ENCODE measurements at regions not wholly inside any gene's neighbourhood (a gene's known extent, or its start where the extent isn't known, plus 50 kb on each side); places are given as distances from the start of the nearest gene placed in this dataset.

GRCh38 chr9:22574740-22575139 lies 128.1 kb downstream of the DMRTA1 start:
- TF ChIP-seq BCL11A (tag by site-specific recombination; IDR thresholded peaks at IDR 0.05; ENCODE audit: low read depth) (no peak), CTCF (tag by site-specific recombination; IDR thresholded peaks at IDR 0.05) (no peak), ZBTB21 (tag by site-specific recombination; IDR thresholded peaks at IDR 0.05) (no peak), ZNF76 (tag by site-specific recombination; IDR thresholded peaks at IDR 0.05; ENCODE audit: borderline replicate concordance, low read depth) (no peak), ZNF280C (tag by site-specific recombination; IDR thresholded peaks at IDR 0.05) (no peak), ZNF114 (tag by site-specific recombination; IDR thresholded peaks at IDR 0.05) (no peak), TSHZ1 (tag by site-specific recombination; IDR thresholded peaks at IDR 0.05; ENCODE audit: borderline replicate concordance) (no peak), ZNF571 (tag by site-specific recombination; IDR thresholded peaks at IDR 0.05) (no peak)
